ENCODE measurements at regions not wholly inside any gene's neighbourhood (a gene's known extent, or its start where the extent isn't known, plus 50 kb on each side); places are given as distances from the start of the nearest gene placed in this dataset.

DNA sequence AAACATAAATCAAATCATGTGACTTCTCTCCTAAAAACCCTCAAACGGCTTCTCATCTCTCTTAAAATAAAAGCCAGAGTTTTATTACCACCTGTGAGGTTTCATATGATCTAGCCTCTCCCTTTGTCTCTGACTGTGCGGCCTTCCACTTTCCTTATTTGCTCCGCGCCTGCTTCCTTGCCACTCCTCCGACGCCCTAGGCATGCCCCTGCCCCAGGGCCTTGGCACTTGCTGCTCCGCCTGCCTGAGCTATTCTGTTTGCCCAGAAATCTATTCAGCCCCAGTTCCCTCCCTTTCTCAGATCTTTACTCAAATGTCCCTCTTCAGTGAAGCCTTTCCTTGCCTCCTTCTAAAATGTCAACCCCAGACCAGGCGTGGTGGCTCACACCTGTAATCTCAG, 57.5 kb upstream of the DISP3 start:
- TF ChIP-seq POLR2AphosphoS5 (IDR thresholded peaks at IDR 0.05; ENCODE audit: insufficient read depth, low read depth, low read length) (no peak), GATA2 (IDR thresholded peaks at IDR 0.05; ENCODE audit: insufficient read depth, insufficient read length, low read depth, low read length) (no peak), MYC (IDR thresholded peaks at IDR 0.05; ENCODE audit: low read depth, low read length) (no peak), EZH2 (IDR thresholded peaks at IDR 0.05; ENCODE audit: borderline replicate concordance, low read depth, low read length, severe bottlenecking) (no peak), POLR2A (IDR thresholded peaks at IDR 0.05; ENCODE audit: low read depth, low read length) (no peak), MAX (IDR thresholded peaks at IDR 0.05; ENCODE audit: insufficient read depth, insufficient read length) (no peak), JUN (IDR thresholded peaks at IDR 0.05; ENCODE audit: borderline replicate concordance, insufficient read depth, insufficient read length, low read depth) (no peak), FOS (IDR thresholded peaks at IDR 0.05; ENCODE audit: borderline replicate concordance, insufficient read depth, low read length) (no peak)
- TF ChIP-seq, protein P1, sequence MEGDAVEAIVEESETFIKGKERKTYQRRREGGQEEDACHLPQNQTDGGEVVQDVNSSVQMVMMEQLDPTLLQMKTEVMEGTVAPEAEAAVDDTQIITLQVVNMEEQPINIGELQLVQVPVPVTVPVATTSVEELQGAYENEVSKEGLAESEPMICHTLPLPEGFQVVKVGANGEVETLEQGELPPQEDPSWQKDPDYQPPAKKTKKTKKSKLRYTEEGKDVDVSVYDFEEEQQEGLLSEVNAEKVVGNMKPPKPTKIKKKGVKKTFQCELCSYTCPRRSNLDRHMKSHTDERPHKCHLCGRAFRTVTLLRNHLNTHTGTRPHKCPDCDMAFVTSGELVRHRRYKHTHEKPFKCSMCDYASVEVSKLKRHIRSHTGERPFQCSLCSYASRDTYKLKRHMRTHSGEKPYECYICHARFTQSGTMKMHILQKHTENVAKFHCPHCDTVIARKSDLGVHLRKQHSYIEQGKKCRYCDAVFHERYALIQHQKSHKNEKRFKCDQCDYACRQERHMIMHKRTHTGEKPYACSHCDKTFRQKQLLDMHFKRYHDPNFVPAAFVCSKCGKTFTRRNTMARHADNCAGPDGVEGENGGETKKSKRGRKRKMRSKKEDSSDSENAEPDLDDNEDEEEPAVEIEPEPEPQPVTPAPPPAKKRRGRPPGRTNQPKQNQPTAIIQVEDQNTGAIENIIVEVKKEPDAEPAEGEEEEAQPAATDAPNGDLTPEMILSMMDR (IDR thresholded peaks at IDR 0.05; ENCODE audit: extremely low read depth in 1 of 2, insufficient read depth in 1 of 2, low read depth in 1 of 2, low read length in 2 of 2), result no peak
- CTCF ChIA-PET, result no interaction called here
- BruUV-seq (replicated peaks), result no TSS peak
- H3K4me1 ChIP-seq (ENCODE audit: control insufficient read depth, extremely low read depth, insufficient read depth, low read length), result no peaks in the 10 kb centered on the region
- no peak overlapping the region for H3K27ac ChIP-seq (ENCODE audit: insufficient read depth, low read depth, low read length)
- H3K9me3 ChIP-seq (replicated peaks; ENCODE audit: control insufficient read depth, insufficient read depth, low read length), result no peaks in the 10 kb centered on the region
- H3K9me1 ChIP-seq (replicated peaks; ENCODE audit: control insufficient read depth, extremely low read depth, insufficient read depth, low read length), result no peaks in the 10 kb centered on the region
- no peaks in the 10 kb centered on the region for H3K79me2 ChIP-seq (ENCODE audit: control insufficient read depth, insufficient read depth, low read length)
- no peaks in the 10 kb centered on the region for H3K36me3 ChIP-seq (ENCODE audit: control insufficient read depth in 2 of 2, extremely low read depth in 1 of 2, insufficient read depth in 2 of 2, low read length in 2 of 2)
- POLR2A ChIA-PET, result no interaction called here
- H3K9ac ChIP-seq (replicated peaks; ENCODE audit: extremely low read depth, insufficient read depth, low read length), result no peak overlapping the region
- no peak overlapping the region for H2AFZ ChIP-seq (ENCODE audit: low read depth, low read length)
- no peaks in the 10 kb centered on the region for H3K27me3 ChIP-seq (ENCODE audit: control insufficient read depth in 2 of 2, insufficient read depth in 2 of 2, low read length in 2 of 2)
- H4K20me1 ChIP-seq (replicated peaks; ENCODE audit: control insufficient read depth, extremely low read depth, insufficient read depth, low read length), result no peaks in the 10 kb centered on the region
- H3K4me3 ChIP-seq (replicated peaks in 1 of 3; ENCODE audit: insufficient read depth in 1 of 3, low read depth in 1 of 3, low read length in 3 of 3), result no peak overlapping the region
- intact Hi-C loops (cut with micrococcal nuclease), result no loop called here
- FAIRE-seq (no peak), DNase-seq (ENCODE audit: low read depth, low spot score) (no peak)
- H3K4me2 ChIP-seq (ENCODE audit: insufficient read depth, low read length), result no peak overlapping the region
- dilution Hi-C loops (cut with MboI; ENCODE audit: extremely low pct_ligation_motif_present, low sequenced_read_pairs), result no loop called here

Measured in endothelial cell of umbilical vein (primary cell).